Spleen (tissue), 11 donors: ENCODE measurements at regions not wholly inside any gene's neighbourhood (a gene's known extent, or its start where the extent isn't known, plus 50 kb on each side); places are given as distances from the start of the nearest gene placed in this dataset.

Source experiments
- DNase-seq: peaks from one replicate; pipeline ENCODE4 v3.0.0-alpha.2; 2020
- H3K27ac ChIP-seq, 8 donors: fragments of 200-600 bp; sonication (generic) in 7 of 8; 1 replicate in 4 of 8; 2 replicates in 4 of 8; pipeline versions ENCODE4 v1.5.0 to v1.8.0; 2016 to 2021; ENCODE audit warnings: inconsistent platforms in 4 of 8, mild to moderate bottlenecking in 4 of 8, moderate library complexity in 1 of 8
- H3K27me3 ChIP-seq, 7 donors: fragments of 200-600 bp; sonication (generic) in 6 of 7; replicated peaks in 1 of 7; 1 replicate in 4 of 7; 2 replicates in 3 of 7; pipeline versions ENCODE4 v1.5.0 to v1.8.0; 2016 to 2021; ENCODE audit warnings: inconsistent platforms in 3 of 7, mild to moderate bottlenecking in 1 of 7
- H3K36me3 ChIP-seq, 6 donors: fragments of 200-600 bp; sonication (generic) in 5 of 6; 1 replicate in 4 of 6; 2 replicates in 2 of 6; pipeline versions ENCODE4 v1.5.0 to v1.8.0; 2016 to 2021; ENCODE audit warnings: inconsistent platforms in 2 of 6
- H3K4me1 ChIP-seq, 6 donors: fragments of 200-600 bp; sonication (generic) in 5 of 6; 1 replicate in 3 of 6; 2 replicates in 3 of 6; pipeline versions ENCODE4 v1.5.0 to v1.8.0; 2016 to 2021; ENCODE audit warnings: inconsistent platforms in 3 of 6
- H3K4me3 ChIP-seq, 8 donors: fragments of 200-600 bp; sonication (generic) in 7 of 8; 1 replicate in 4 of 8; 2 replicates in 4 of 8; pipeline versions ENCODE4 v1.5.0 to v1.8.0; 2016 to 2021; ENCODE audit warnings: inconsistent platforms in 4 of 8, mild to moderate bottlenecking in 4 of 8, moderate library complexity in 2 of 8
- H3K9me3 ChIP-seq, 8 donors: fragments of 200-600 bp; sonication (generic) in 7 of 8; 1 replicate in 4 of 8; 2 replicates in 4 of 8; pipeline versions ENCODE4 v1.5.0 to v1.8.0; 2016 to 2021; ENCODE audit warnings: inconsistent platforms in 4 of 8
- CTCF ChIP-seq, 11 experiments: fragments of 200-600 bp in 7 of 11; fragments of 450-650 bp in 4 of 11; sonication (generic) in 4 of 11; IDR thresholded peaks in 8 of 11; conservative IDR thresholded peaks in 3 of 11; 1 replicate in 7 of 11; 2 replicates in 4 of 11; pipeline versions ENCODE4 v1.4.0 to v1.8.0; 2016 to 2021; ENCODE audit warnings: antibody characterized with exemption in 11 of 11, inconsistent platforms in 4 of 11, mild to moderate bottlenecking in 1 of 11
- POLR2A ChIP-seq, 3 donors: fragments of 450-650 bp; IDR thresholded peaks; one replicate each; pipeline ENCODE4 v1.5.1; 2017; ENCODE audit warnings: antibody characterized with exemption in 3 of 3, mild to moderate bottlenecking in 1 of 3
- POLR2AphosphoS5 ChIP-seq, 3 donors: sonication (generic); formaldehyde crosslinking; IDR thresholded peaks; one replicate each; pipeline ENCODE4 v1.5.1; 2017; ENCODE audit warnings: antibody characterized with exemption in 3 of 3
- WGBS, 5 donors: extraction: QIAGEN DNeasy Blood & Tissue Kit in 3 of 5; methylation state at CpG; one replicate each; pipeline versions ENCODE4 v1.1.5 to v1.1.7; 2013 to 2018; 5-methylcytosine and 5-hydroxymethylcytosine counted together
- intact Hi-C: fragments of 100-400 bp; cut with DNase I; formaldehyde crosslinking; loops from one replicate; pipeline ENCODE4 v1.15.0; 2023; ENCODE audit warnings: low total_unique reads
- donor health status: healthy with polysubstance abuse.
- donor health status: DM: no; HTN: no; CAD: no; lungs with moderate emphysema.
- donor health status: DM: no; HTN: no; CAD: no.
- donor health status: Bipolar disorder and iron deficiency.
- donor health status: healthy.
- donor health status: DM: no; HTN: no; CAD: no.
- donor health status: DM: yes; HTN: yes; CAD: no.

- intact Hi-C loops, result no loop called here
- Histone ChIP-seq H3K36me3 (no peaks in the 10 kb centered on the region), H3K4me3 (no peak overlapping the region), H3K4me1 (no peaks in the 10 kb centered on the region), H3K27ac (no peak overlapping the region), H3K27me3 (no peaks in the 10 kb centered on the region), H3K9me3 (no peaks in the 10 kb centered on the region)
- no peak for DNase-seq
- WGBS, 5 donors, result 77 to 87% (median 82%) methylated on average over 4 of the region's 4 CpGs
- TF ChIP-seq POLR2AphosphoS5 (IDR thresholded peaks at IDR 0.05) (no peak), CTCF (IDR thresholded peaks at IDR 0.05 in 8 of 11, conservative IDR thresholded peaks at IDR 0.05 in 3 of 11) (no peak)
Observed at GRCh38 chr9:30476826-30477225, 1907.6 kb upstream of the ACO1 start.

- intact Hi-C loops, result no loop called here
Observed at GRCh38 chr9:30478684-30479083, 1905.8 kb upstream of the ACO1 start.

GRCh38 chr9:30482499-30482898 is 1901.9 kb upstream of the ACO1 start:
- intact Hi-C loops, result no loop called here
- H3K4me3 ChIP-seq, result no peak overlapping the region
- H3K27me3 ChIP-seq, result no peaks in the 10 kb centered on the region
- no peak for TF ChIP-seq POLR2A (IDR thresholded peaks at IDR 0.05)
- no peak overlapping the region for H3K27ac ChIP-seq
- H3K9me3 ChIP-seq, result peaks cover 0 to 9% (median 2%) of the 10 kb centered on the region in 8 donors
- no peak for DNase-seq
- no peaks in the 10 kb centered on the region for H3K36me3 ChIP-seq
- 88 to 94% (median 91%) methylated on average over 4 of the region's 4 CpGs for WGBS, 5 donors
- H3K4me1 ChIP-seq, result no peaks in the 10 kb centered on the region

More at GRCh38 chr9:30478684-30479083, 1905.8 kb upstream of the ACO1 start:
- WGBS, 5 donors, result 61 to 90% (median 74%) methylated on average over 1 of the region's 1 CpG
- Histone ChIP-seq H3K27me3 (no peaks in the 10 kb centered on the region), H3K27ac (no peak overlapping the region), H3K36me3 (no peaks in the 10 kb centered on the region), H3K9me3 (peaks cover 0 to 8% (median under 1%) of the 10 kb centered on the region in 8 donors), H3K4me1 (no peaks in the 10 kb centered on the region), H3K4me3 (no peak overlapping the region)
- TF ChIP-seq CTCF (IDR thresholded peaks at IDR 0.05 in 8 of 11, conservative IDR thresholded peaks at IDR 0.05 in 3 of 11) (no peak), POLR2AphosphoS5 (IDR thresholded peaks at IDR 0.05) (no peak), POLR2A (IDR thresholded peaks at IDR 0.05) (no peak)
- DNase-seq, result no peak

- WGBS, 5 donors, result 71 to 84% (median 74%) methylated on average over 2 of the region's 2 CpGs
- Histone ChIP-seq H3K9me3 (peaks cover 0 to 9% (median 2%) of the 10 kb centered on the region in 8 donors), H3K27ac (no peak overlapping the region), H3K4me3 (no peak overlapping the region), H3K4me1 (no peaks in the 10 kb centered on the region), H3K36me3 (no peaks in the 10 kb centered on the region), H3K27me3 (no peaks in the 10 kb centered on the region)
- TF ChIP-seq POLR2AphosphoS5 (IDR thresholded peaks at IDR 0.05), result no peak
- no peak for DNase-seq
- intact Hi-C loops, result no loop called here
Observed at GRCh38 chr9:30484690-30485089, 1899.8 kb upstream of the ACO1 start.

GRCh38 chr9:30504502-30504905 is 1879.9 kb upstream of the ACO1 start:
- H3K36me3 ChIP-seq, result no peaks in the 10 kb centered on the region
- no peak overlapping the region for H3K27ac ChIP-seq
- intact Hi-C loops, result no loop called here
- no peaks in the 10 kb centered on the region for H3K4me1 ChIP-seq
- TF ChIP-seq POLR2A (IDR thresholded peaks at IDR 0.05) (no peak), CTCF (IDR thresholded peaks at IDR 0.05 in 8 of 11, conservative IDR thresholded peaks at IDR 0.05 in 3 of 11) (no peak), POLR2AphosphoS5 (IDR thresholded peaks at IDR 0.05) (no peak)
- no peaks in the 10 kb centered on the region for H3K27me3 ChIP-seq
- 72 to 89% (median 84%) methylated on average over 1 of the region's 1 CpG for WGBS, 5 donors
- DNase-seq, result no peak
- H3K4me3 ChIP-seq, result no peak overlapping the region
- H3K9me3 ChIP-seq, result peaks cover 0 to 2% (median 0%) of the 10 kb centered on the region in 8 donors
